HCT116 (cell line): ENCODE measurements at regions not wholly inside any gene's neighbourhood (a gene's known extent, or its start where the extent isn't known, plus 50 kb on each side); places are given as distances from the start of the nearest gene placed in this dataset.
"Not testable (repeated sequence)": the region's sequence is repeated elsewhere in the genome, so short reads cannot be mapped to it uniquely, and the experiment has no call there.

Source experiments
- ATAC-seq: fragments of 200-7000 bp; cut with Tn5 transposase; 2 replicates; pipeline ENCODE4 v1.9.1; 2020; ENCODE audit warnings: mild to moderate bottlenecking, moderate library complexity
- BruUV-seq: library from RNA; stranded (reverse); fragments of 400-500 nt; replicated peaks from 2 replicates; lab custom pipeline; 2021; lab: Mats Ljungman, UMichigan
- CTCF ChIA-PET: fragments of 300-600 bp; sonication (Branson Sonifier 250); formaldehyde crosslinking; loops from one replicate; lab custom pipeline; 2021; ENCODE audit warnings: antibody characterized with exemption; lab: Charles Lee
- POLR2A ChIA-PET: fragments of 300-600, 350-600 bp; sonication (Branson Sonifier 250); formaldehyde crosslinking; loops from one replicate; lab custom pipeline; 2021; ENCODE audit warnings: antibody characterized with exemption; lab: Charles Lee
- RAD21 ChIA-PET, 2 experiments: fragments of 300-600 bp; sonication (Branson Sonifier 250); formaldehyde crosslinking; loops; one replicate each; lab custom pipeline; 2023; ENCODE audit warnings: low total read pairs in 2 of 2; ENCODE audit not compliant: uncharacterized antibody in 2 of 2, unreplicated experiment in 2 of 2, low non-redundant PET in 1 of 2; lab: Charles Lee
- DNase-seq: peaks from one replicate; pipeline ENCODE4 v3.0.0-alpha.2; 2010; ENCODE audit warnings: low read depth, low spot score
- H2AFZ ChIP-seq: fragments of 200-600 bp; shearing (Covaris generic), sonication (generic); 2 replicates; pipeline ENCODE4 v1.6.1; 2017; ENCODE audit warnings: low read depth, mixed run types, mixed read lengths, antibody characterized with exemption, low read length; ENCODE audit not compliant: poor library complexity, severe bottlenecking
- H3K27ac ChIP-seq: 2 replicates; pipeline ENCODE4 v1.5.1; 2012; ENCODE audit warnings: low read depth, low read length
- H3K27me3 ChIP-seq: fragments of 200-600 bp; sonication (generic); 2 replicates; pipeline ENCODE4 v1.6.1; 2016; ENCODE audit warnings: mixed run types, low read length, mixed read lengths; ENCODE audit not compliant: insufficient read depth
- H3K36me3 ChIP-seq, 2 experiments: fragments of 200-500 bp in 1 of 2; fragments of 200-600 bp in 1 of 2; sonication (Bioruptor generic) in 1 of 2; sonication (generic) in 1 of 2; 2 replicates each; pipeline versions ENCODE4 v1.5.1 to v1.6.1; 2014 to 2016; ENCODE audit warnings: low read length in 2 of 2, inconsistent platforms in 1 of 2, mixed read lengths in 1 of 2, mixed run types in 1 of 2; ENCODE audit not compliant: insufficient read depth in 2 of 2, control insufficient read depth in 1 of 2
- H3K4me1 ChIP-seq, 2 experiments: fragments of 200-600 bp in 1 of 2; sonication (generic) in 1 of 2; 2 replicates each; pipeline versions ENCODE4 v1.5.1 to v1.6.1; 2012 to 2017; ENCODE audit warnings: low read length in 2 of 2, inconsistent platforms in 1 of 2, mild to moderate bottlenecking in 1 of 2, mixed read lengths in 1 of 2, mixed run types in 1 of 2, moderate library complexity in 1 of 2; ENCODE audit not compliant: insufficient read depth in 2 of 2, control insufficient read depth in 1 of 2
- H3K4me2 ChIP-seq: fragments of 200-600 bp; sonication (generic); 2 replicates; pipeline ENCODE4 v1.6.1; 2017; ENCODE audit warnings: mixed run types, low read length, mixed read lengths
- H3K4me3 ChIP-seq, 2 experiments: fragments of 200-600 bp in 1 of 2; sonication (generic) in 1 of 2; replicated peaks in 1 of 2; 2 replicates each; pipeline ENCODE4 v1.5.1; 2011 to 2016; ENCODE audit warnings: low read length in 2 of 2, control low read depth in 1 of 2, low read depth in 1 of 2, mild to moderate bottlenecking in 1 of 2, mixed read lengths in 1 of 2, mixed run types in 1 of 2
- H3K79me2 ChIP-seq: fragments of 200-600 bp; sonication (generic); 2 replicates; pipeline ENCODE4 v1.6.1; 2017; ENCODE audit warnings: mild to moderate bottlenecking, mixed run types, low read length, moderate library complexity, mixed read lengths; ENCODE audit not compliant: insufficient read depth
- H3K9ac ChIP-seq: fragments of 200-600 bp; sonication (generic); 2 replicates; pipeline ENCODE4 v1.6.1; 2016; ENCODE audit warnings: low read length, mixed read lengths
- H3K9me2 ChIP-seq: fragments of 200-600 bp; sonication (generic), shearing (Covaris generic); 2 replicates; pipeline ENCODE4 v1.6.1; 2017; ENCODE audit warnings: mixed run types, mild to moderate bottlenecking, moderate library complexity; ENCODE audit not compliant: insufficient read depth
- H3K9me3 ChIP-seq, 2 experiments: fragments of 200-500 bp in 1 of 2; fragments of 200-600 bp in 1 of 2; sonication (Bioruptor generic) in 1 of 2; sonication (generic) in 1 of 2; 2 replicates each; pipeline ENCODE4 v1.6.1; 2014 to 2017; ENCODE audit warnings: low read length in 2 of 2, mixed read lengths in 2 of 2, inconsistent platforms in 1 of 2, low read depth in 1 of 2, mild to moderate bottlenecking in 1 of 2, mixed run types in 1 of 2, moderate library complexity in 1 of 2; ENCODE audit not compliant: control insufficient read depth in 1 of 2, insufficient read depth in 1 of 2
- H4K20me1 ChIP-seq: fragments of 200-600 bp; sonication (generic), shearing (Covaris generic); 2 replicates; pipeline ENCODE4 v1.6.1; 2017; ENCODE audit warnings: mixed run types, mild to moderate bottlenecking, moderate library complexity; ENCODE audit not compliant: insufficient read depth
- ELF1 ChIP-seq: IDR thresholded peaks from 2 replicates; pipeline ENCODE4 v1.6.1; 2012; ENCODE audit warnings: low read depth, borderline replicate concordance
- EZH2 ChIP-seq: fragments of 200-600 bp; sonication (generic); IDR thresholded peaks from 2 replicates; pipeline ENCODE4 v1.6.1; 2017; ENCODE audit warnings: antibody characterized with exemption, mixed run types
- EZH2phosphoT487 ChIP-seq: fragments of 200-600 bp; IDR thresholded peaks from 2 replicates; pipeline ENCODE4 v1.6.1; 2018; ENCODE audit warnings: antibody characterized with exemption, borderline replicate concordance
- MAX ChIP-seq: IDR thresholded peaks from 2 replicates; pipeline ENCODE4 v1.6.1; 2012
- POLR2A ChIP-seq: IDR thresholded peaks from 2 replicates; pipeline ENCODE4 v1.7.0; 2011; ENCODE audit warnings: borderline replicate concordance; ENCODE audit not compliant: insufficient read depth, insufficient read length; ENCODE audit errors: extremely low read depth
- SIN3A ChIP-seq: IDR thresholded peaks from 2 replicates; pipeline ENCODE4 v1.6.1; 2012; ENCODE audit warnings: low read depth
- YY1 ChIP-seq: IDR thresholded peaks from 2 replicates; pipeline ENCODE4 v1.6.1; 2011; ENCODE audit warnings: low read length, low read depth, moderate library complexity, mild to moderate bottlenecking; ENCODE audit not compliant: insufficient replicate concordance; ENCODE audit errors: extremely low read depth
- ZBTB33 ChIP-seq: IDR thresholded peaks from 2 replicates; pipeline ENCODE4 v1.6.1; 2011; ENCODE audit warnings: mild to moderate bottlenecking, low read length, moderate library complexity; ENCODE audit not compliant: insufficient replicate concordance; ENCODE audit errors: extremely low read depth
- ZFX ChIP-seq: fragments of 450-650 bp; IDR thresholded peaks from 2 replicates; pipeline ENCODE4 v1.6.1; 2017
- ZNF274 ChIP-seq: fragments of 200-500 bp; sonication (Bioruptor generic); IDR thresholded peaks from 2 replicates; pipeline ENCODE4 v1.6.1; 2014; ENCODE audit warnings: mild to moderate bottlenecking, low read depth, low read length, inconsistent platforms
- intact Hi-C: fragments of 100-400 bp; cut with micrococcal nuclease; formaldehyde crosslinking; loops from 2 replicates; pipeline ENCODE4 v1.10.0; 2022

- ATAC-seq: no peak
- no peak overlapping the region for H3K27ac ChIP-seq
- ChIA-PET POLR2A (no interaction called here), RAD21 (no interaction called here), CTCF (no interaction called here)
- TF ChIP-seq ZBTB33 (no peak), ZFX (no peak), EZH2phosphoT487 (no peak), ZNF274 (no peak), SIN3A (no peak), POLR2A (no peak), YY1 (no peak), ELF1 (no peak), EZH2 (no peak), MAX (no peak)
- H3K9me3 ChIP-seq: peaks cover 4 to 59% of the 10 kb centered on the region in 2 experiments; a peak in 2 of 4 replicates
- H3K4me1 ChIP-seq: no peaks in the 10 kb centered on the region
- H3K9me2 ChIP-seq: no peaks in the 10 kb centered on the region
- no peaks in the 10 kb centered on the region for H4K20me1 ChIP-seq
- intact Hi-C loops: no loop called here
- no peak overlapping the region for H3K9ac ChIP-seq
- BruUV-seq: no TSS peak
- H3K4me2 ChIP-seq: no peak overlapping the region
- H3K36me3 ChIP-seq: no peaks in the 10 kb centered on the region
- no peak overlapping the region for H3K4me3 ChIP-seq
- H3K27me3 ChIP-seq: no peaks in the 10 kb centered on the region
- DNase-seq: no peak
- no peaks in the 10 kb centered on the region for H3K79me2 ChIP-seq
- no peak overlapping the region for H2AFZ ChIP-seq
Measured at GRCh38 chr19:28312269-28312668, 900.7 kb downstream of the UQCRFS1 start.

- H3K36me3 ChIP-seq, H3K79me2 ChIP-seq, H3K27me3 ChIP-seq, H3K9ac ChIP-seq, H3K4me1 ChIP-seq, DNase-seq, POLR2A ChIA-PET, H3K9me2 ChIP-seq, ATAC-seq, H4K20me1 ChIP-seq, intact Hi-C loops, H3K27ac ChIP-seq, RAD21 ChIA-PET, H3K4me2 ChIP-seq, H2AFZ ChIP-seq, H3K4me3 ChIP-seq, BruUV-seq, CTCF ChIA-PET: not testable (repeated sequence)
- peaks cover 4 to 50% of the 10 kb centered on the region in 2 experiments; a peak in 2 of 4 replicates for H3K9me3 ChIP-seq
Measured at GRCh38 chr19:28310829-28311228, 902.1 kb downstream of the UQCRFS1 start.
